ENCODE measurements at regions not wholly inside any gene's neighbourhood (a gene's known extent, or its start where the extent isn't known, plus 50 kb on each side); places are given as distances from the start of the nearest gene placed in this dataset.

GRCh38 chr1:5349526-5349925 lies 642.7 kb downstream of the NPHP4 start:
- intact Hi-C loops (cut with micrococcal nuclease) = no loop called here

GRCh38 chr1:5348732-5349465 lies 643.3 kb downstream of the NPHP4 start:
- intact Hi-C loops (cut with micrococcal nuclease) = no loop called here

GRCh38 chr1:5347726-5348125 lies 644.5 kb downstream of the NPHP4 start:
- intact Hi-C loops (cut with micrococcal nuclease) = no loop called here

- intact Hi-C loops (cut with micrococcal nuclease) = no loop called here
These were observed 646.7 kb downstream of the NPHP4 start for GRCh38 chr1:5345556-5345955.

- intact Hi-C loops (cut with micrococcal nuclease) = no loop called here
These were observed 648.8 kb downstream of the NPHP4 start for GRCh38 chr1:5343256-5344020.

- intact Hi-C loops (cut with micrococcal nuclease) = no loop called here
These were observed 649.4 kb downstream of the NPHP4 start for GRCh38 chr1:5342830-5343229.

GRCh38 chr1:5342172-5342571 lies 650.1 kb downstream of the NPHP4 start:
- intact Hi-C loops (cut with micrococcal nuclease) = no loop called here

GRCh38 chr1:5341471-5341870 lies 650.8 kb downstream of the NPHP4 start:
- intact Hi-C loops (cut with micrococcal nuclease) = no loop called here

- intact Hi-C loops (cut with micrococcal nuclease) = no loop called here
These were observed 651.6 kb downstream of the NPHP4 start for GRCh38 chr1:5340560-5341130.

GRCh38 chr1:5338466-5338865 lies 653.8 kb downstream of the NPHP4 start:
- intact Hi-C loops (cut with micrococcal nuclease) = no loop called here

- intact Hi-C loops (cut with micrococcal nuclease) = no loop called here
These were observed 658.9 kb downstream of the NPHP4 start for GRCh38 chr1:5333291-5333690.

GRCh38 chr1:5331101-5331500 lies 661.1 kb downstream of the NPHP4 start:
- intact Hi-C loops (cut with micrococcal nuclease) = no loop called here

GRCh38 chr1:5329068-5329739 lies 663.0 kb downstream of the NPHP4 start:
- intact Hi-C loops (cut with micrococcal nuclease) = loop anchor here (1.0 kb wide), 1 partner anchor 60 kb away; no protein-coding TSS in a partner anchor

GRCh38 chr1:5324883-5325282 lies 667.3 kb downstream of the NPHP4 start:
- intact Hi-C loops (cut with micrococcal nuclease) = no loop called here

- intact Hi-C loops (cut with micrococcal nuclease) = no loop called here
These were observed 663.9 kb downstream of the AJAP1 start for GRCh38 chr1:5318143-5318816.

GRCh38 chr1:5317391-5317790 lies 663.0 kb downstream of the AJAP1 start:
- intact Hi-C loops (cut with micrococcal nuclease) = no loop called here

- intact Hi-C loops (cut with micrococcal nuclease) = no loop called here
These were observed 658.5 kb downstream of the AJAP1 start for GRCh38 chr1:5312862-5313261.

- intact Hi-C loops (cut with micrococcal nuclease) = no loop called here
These were observed 657.9 kb downstream of the AJAP1 start for GRCh38 chr1:5312293-5312674.

- intact Hi-C loops (cut with micrococcal nuclease) = no loop called here
These were observed 657.4 kb downstream of the AJAP1 start for GRCh38 chr1:5311634-5312292.

GRCh38 chr1:5311147-5311546 lies 656.7 kb downstream of the AJAP1 start:
- intact Hi-C loops (cut with micrococcal nuclease) = no loop called here

GRCh38 chr1:5308249-5308648 lies 653.8 kb downstream of the AJAP1 start:
- intact Hi-C loops (cut with micrococcal nuclease) = no loop called here

All from T-helper 1 cell treated with Interleukin-12 subunit alpha and Interleukin-12 subunit beta and Interleukin-4 antibody, amounts not matched to agents 30 ng/mL and 1 ng/mL, for 36 hours (primary cell).